NCI-H2081 treated with DMSO at 0.1 percent for 48 hours (cell line): ENCODE measurements at regions not wholly inside any gene's neighbourhood (a gene's known extent, or its start where the extent isn't known, plus 50 kb on each side); places are given as distances from the start of the nearest gene placed in this dataset.
"Not testable (repeated sequence)": the region's sequence is repeated elsewhere in the genome, so short reads cannot be mapped to it uniquely, and the experiment has no call there.

Source experiments
- DNase-seq: peaks from one replicate; lab custom pipeline; 2025; lab: John Stamatoyannopoulos, UW

GRCh38 chr2:107721178-107721577 lies 105.5 kb upstream of the RGPD4 start:
- no peak for DNase-seq

- DNase-seq = no peak
Measured at GRCh38 chr2:107721586-107721985, 105.1 kb upstream of the RGPD4 start.

GRCh38 chr2:107725824-107726223 lies 100.9 kb upstream of the RGPD4 start:
- not testable (repeated sequence) for DNase-seq

DNA sequence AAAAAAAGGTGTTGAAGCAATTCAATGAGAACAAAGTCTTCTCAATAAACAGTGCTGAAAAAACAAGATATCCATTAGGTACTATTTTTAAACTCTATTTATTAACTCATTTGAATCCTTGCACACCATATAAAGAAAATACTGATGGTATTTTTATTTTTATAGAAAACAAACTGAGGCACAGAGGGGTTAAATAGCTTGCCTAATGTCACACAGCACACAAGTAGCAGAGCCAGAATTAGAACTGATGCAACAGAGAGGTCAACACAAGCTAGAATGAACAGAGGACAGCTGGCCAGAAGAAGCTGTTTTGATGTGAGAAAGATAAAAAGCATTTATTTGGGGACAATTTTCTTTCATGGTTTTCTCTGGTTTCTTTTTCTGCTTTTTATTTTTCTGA lies 99.4 kb upstream of the RGPD4 start:
- no peak for DNase-seq

GRCh38 chr2:107728586-107728985 lies 98.1 kb upstream of the RGPD4 start:
- no peak for DNase-seq

DNA sequence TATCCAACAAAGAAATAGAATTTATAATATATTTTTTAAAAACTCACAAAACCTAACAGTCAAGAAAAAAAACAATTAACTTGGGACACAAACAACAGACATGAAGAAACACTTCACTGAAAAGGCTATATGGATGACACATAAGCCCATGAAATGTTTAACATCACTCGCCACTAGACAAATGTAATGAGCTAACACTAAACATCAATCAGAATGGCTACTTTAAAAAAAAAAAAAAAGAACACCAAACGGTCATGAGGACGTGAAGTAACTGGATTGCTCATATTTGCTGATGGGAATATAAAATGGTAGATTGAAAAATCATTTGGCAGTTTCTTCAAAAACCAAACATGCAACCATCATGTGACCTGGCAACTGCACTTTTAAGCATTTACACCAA lies 97.3 kb upstream of the RGPD4 start:
- DNase-seq = no peak

GRCh38 chr2:107730898-107731297 lies 95.8 kb upstream of the RGPD4 start:
- no peak for DNase-seq

DNA sequence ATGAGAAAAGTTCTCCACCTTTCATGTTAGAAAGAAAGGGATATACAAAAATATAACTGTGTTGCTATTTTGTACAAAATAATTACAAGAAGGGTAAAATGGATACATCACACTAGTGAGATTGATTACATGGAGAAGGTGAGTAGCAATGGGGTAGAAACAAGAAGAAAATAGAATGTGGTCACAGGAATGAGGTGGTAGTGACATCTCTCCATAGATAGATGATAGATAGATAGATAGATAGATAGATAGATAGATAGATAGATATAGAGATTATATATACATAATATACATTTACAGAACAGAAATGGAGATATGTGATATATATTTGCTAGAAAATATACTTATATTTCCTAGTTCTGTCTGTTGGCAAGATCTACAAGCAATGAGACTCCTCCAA lies 95.3 kb upstream of the RGPD4 start:
- no peak for DNase-seq

- DNase-seq = no peak
Measured at GRCh38 chr2:107735201-107735600, 91.5 kb upstream of the RGPD4 start.

GRCh38 chr2:107737756-107738155 lies 88.9 kb upstream of the RGPD4 start:
- DNase-seq = no peak

GRCh38 chr2:107738266-107738665 lies 88.4 kb upstream of the RGPD4 start:
- no peak for DNase-seq

DNA sequence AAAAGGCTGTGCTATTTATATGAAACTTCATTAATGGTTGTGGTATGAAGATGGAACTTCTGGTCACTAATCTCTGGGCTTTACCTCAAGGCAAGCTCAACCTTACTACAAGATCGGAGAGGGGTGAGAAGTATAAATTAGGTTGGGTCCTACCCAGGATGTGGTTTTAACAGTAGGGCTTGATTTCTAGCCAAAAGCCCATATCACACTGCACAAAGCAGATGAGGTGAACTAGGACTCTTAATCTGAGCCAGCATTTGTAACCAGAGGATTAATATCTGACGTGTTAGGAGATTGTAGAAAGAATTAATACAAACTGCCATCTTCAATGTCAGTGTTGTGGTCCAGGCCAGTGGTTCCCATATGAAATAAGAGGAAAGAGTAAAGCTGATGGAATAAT lies 86.4 kb upstream of the RGPD4 start:
- no peak for DNase-seq

DNA sequence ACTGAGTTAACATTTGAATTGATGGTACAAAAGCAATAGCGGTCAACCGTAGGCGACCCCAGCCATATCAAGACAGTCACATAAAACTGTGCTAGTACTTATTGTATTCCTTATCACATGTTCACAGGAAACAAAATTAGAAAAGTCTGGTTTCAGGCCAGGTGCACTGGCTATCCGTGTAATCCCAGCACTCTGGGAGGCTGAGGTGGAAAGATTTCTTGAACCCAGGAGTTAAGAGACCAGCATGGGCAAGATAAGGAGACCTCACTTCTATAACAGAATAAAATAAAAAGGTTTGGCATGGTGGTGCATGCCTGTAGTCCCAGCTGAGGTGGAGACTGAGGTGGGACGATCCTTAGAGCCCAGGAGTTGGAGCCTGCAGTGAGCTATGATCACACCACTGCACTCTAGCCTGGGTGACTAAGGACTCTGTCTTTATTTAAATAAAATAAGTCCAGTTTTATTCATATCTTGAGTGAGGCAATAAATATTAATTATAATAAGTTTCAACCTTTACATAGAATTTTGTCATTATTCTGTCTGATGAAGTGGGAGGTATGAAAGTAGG lies 84.1 kb upstream of the RGPD4 start:
- no peak for DNase-seq

GRCh38 chr2:107743274-107743673 lies 83.4 kb upstream of the RGPD4 start:
- no peak for DNase-seq

- no peak for DNase-seq
Measured at GRCh38 chr2:107745100-107745499, 81.6 kb upstream of the RGPD4 start.

GRCh38 chr2:107746552-107747198 lies 80.0 kb upstream of the RGPD4 start:
- not testable (repeated sequence) for DNase-seq

GRCh38 chr2:107747199-107747963 lies 79.3 kb upstream of the RGPD4 start:
- DNase-seq = not testable (repeated sequence)

GRCh38 chr2:107747964-107748583 lies 78.6 kb upstream of the RGPD4 start:
- no peak for DNase-seq

- DNase-seq = no peak
Measured at GRCh38 chr2:107751936-107752335, 74.8 kb upstream of the RGPD4 start.

DNA sequence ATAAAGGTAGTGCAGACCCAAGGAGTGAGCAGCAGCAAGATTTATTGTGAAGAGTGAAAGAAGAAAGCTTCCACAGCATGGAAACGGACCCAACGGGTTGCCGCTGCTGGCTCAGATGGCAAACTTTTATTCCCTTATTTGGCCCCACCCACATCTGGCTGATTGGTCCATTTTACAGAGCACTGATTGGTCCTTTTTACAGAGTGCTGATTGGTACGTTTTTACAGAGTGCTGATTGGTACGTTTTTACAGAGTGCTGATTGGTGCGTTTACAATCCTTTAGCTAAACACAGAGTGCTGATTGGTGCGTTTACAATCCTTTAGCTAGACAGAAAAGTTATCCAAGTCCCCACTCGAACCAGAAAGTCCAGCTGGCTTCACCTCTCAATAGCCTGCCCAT lies 72.9 kb upstream of the RGPD4 start:
- not testable (repeated sequence) for DNase-seq

DNA sequence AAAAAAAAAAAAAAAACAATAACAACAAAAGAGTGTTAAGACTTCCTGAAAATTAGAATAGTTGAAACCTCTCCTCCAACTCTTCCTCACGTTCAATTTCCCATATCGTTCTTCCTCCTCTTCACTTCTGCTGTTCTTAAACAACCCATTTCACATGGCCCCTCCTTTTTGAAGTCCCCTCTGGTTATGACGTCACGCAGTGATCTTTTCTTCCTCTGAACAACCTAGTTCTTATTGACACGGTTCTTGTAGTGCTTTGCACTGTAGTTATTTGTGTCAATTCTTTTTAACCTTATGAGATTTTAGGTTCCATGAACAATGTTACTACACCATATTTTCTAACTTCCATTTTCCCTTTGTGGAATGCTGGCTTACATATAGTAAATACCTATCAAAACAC lies 69.5 kb upstream of the RGPD4 start:
- DNase-seq = no peak

- no peak for DNase-seq
Measured at GRCh38 chr2:107760620-107761364, 65.9 kb upstream of the RGPD4 start.
